Esophagus muscularis mucosa (tissue), 4 donors: ENCODE measurements at regions not wholly inside any gene's neighbourhood (a gene's known extent, or its start where the extent isn't known, plus 50 kb on each side); places are given as distances from the start of the nearest gene placed in this dataset.

Source experiments
- EP300 ChIP-seq: sonication (generic); formaldehyde crosslinking; IDR thresholded peaks from one replicate; pipeline ENCODE4 v1.6.1; 2017; ENCODE audit warnings: antibody characterized with exemption
- POLR2AphosphoS5 ChIP-seq, 2 donors: sonication (generic); formaldehyde crosslinking; IDR thresholded peaks; one replicate each; pipeline ENCODE4 v1.6.1; 2017; ENCODE audit warnings: antibody characterized with exemption in 2 of 2
- TF ChIP-seq, protein P1 (sequence below), 3 experiments: fragments of 200-600 bp in 2 of 3; fragments of 450-650 bp in 1 of 3; sonication (generic) in 2 of 3; IDR thresholded peaks; one replicate each; pipeline ENCODE4 v1.5.1; 2017 to 2019; ENCODE audit warnings: antibody characterized with exemption in 3 of 3, mild to moderate bottlenecking in 2 of 3, moderate library complexity in 1 of 3

DNA sequence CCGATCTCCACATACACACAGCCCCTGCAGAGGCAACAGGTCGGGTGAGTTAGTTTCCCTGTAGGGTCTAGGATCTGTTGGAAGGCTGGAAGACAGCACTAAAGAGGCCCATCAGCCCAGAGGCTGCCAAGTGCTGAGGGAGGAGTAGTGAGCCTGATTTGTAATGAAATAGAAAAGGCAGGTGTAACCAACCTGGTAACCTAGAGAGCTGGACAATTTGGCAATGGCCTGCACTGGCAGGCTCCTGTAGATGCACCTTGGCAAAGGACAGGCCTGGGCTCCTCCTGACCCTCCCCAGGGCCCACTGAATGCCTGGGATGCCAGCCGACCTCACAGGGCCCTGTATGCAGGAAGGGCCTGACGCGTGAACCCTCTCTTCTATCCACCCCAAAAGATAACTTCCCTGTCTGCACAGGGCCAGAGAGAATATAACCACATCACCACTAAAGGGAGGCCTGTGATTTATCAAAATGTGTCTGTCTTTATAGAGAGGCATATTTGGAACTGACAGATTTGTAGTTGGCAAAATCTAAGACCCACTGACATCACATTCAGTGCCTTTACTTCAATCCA, 225.1 kb upstream of the CHRNA7 start:
- TF ChIP-seq, protein P1, sequence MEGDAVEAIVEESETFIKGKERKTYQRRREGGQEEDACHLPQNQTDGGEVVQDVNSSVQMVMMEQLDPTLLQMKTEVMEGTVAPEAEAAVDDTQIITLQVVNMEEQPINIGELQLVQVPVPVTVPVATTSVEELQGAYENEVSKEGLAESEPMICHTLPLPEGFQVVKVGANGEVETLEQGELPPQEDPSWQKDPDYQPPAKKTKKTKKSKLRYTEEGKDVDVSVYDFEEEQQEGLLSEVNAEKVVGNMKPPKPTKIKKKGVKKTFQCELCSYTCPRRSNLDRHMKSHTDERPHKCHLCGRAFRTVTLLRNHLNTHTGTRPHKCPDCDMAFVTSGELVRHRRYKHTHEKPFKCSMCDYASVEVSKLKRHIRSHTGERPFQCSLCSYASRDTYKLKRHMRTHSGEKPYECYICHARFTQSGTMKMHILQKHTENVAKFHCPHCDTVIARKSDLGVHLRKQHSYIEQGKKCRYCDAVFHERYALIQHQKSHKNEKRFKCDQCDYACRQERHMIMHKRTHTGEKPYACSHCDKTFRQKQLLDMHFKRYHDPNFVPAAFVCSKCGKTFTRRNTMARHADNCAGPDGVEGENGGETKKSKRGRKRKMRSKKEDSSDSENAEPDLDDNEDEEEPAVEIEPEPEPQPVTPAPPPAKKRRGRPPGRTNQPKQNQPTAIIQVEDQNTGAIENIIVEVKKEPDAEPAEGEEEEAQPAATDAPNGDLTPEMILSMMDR (IDR thresholded peaks at IDR 0.05): no peak
- TF ChIP-seq POLR2AphosphoS5 (IDR thresholded peaks at IDR 0.05) (no peak), EP300 (no peak)
